Suppressor macrophage treated with lipopolysaccharide for 1 hour (primary cell): ENCODE measurements at regions not wholly inside any gene's neighbourhood (a gene's known extent, or its start where the extent isn't known, plus 50 kb on each side); places are given as distances from the start of the nearest gene placed in this dataset.

Experiments used
- DNase-seq, 3 donors: peaks; one replicate each; pipeline ENCODE4 v3.0.0-alpha.2; 2020 to 2022

DNA sequence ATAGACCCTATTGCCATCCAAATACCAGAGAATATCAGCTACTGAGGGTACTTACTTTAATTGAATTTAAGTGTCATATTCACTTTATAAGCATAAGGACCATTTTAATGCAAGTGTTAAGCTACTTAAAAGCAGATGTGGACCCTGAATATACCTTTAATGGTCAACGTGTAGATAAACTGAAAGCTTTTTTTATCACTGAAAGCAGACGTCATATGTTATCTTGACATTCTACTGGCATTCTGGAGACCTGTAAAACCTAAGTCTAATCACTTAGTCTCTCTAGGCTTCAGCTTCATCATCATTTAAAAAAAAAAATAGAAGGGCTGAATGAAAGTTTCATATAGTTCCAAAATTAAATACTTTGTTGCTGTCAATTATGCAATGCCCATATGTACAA, 116.5 kb downstream of the ELAPOR2 start:
- DNase-seq: no peak

DNA sequence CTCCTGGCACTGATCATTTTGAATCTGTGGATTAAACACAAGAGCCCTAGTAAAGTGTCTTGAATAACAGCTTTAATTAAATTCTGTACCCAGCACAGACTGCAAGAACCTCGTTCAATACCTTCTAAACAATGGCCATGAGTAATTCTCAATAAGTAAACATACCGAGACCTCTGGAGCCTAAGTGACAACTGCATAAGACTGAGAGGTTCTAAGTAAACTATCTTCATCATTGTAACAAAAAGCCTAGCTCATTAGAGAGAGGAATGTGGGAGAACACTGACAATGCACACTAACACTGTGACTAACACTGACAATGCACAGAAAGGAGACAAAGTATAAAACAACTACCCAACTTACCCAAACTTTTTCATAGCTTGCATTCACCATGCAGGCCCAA, 117.4 kb downstream of the ELAPOR2 start:
- DNase-seq: no peak

DNA sequence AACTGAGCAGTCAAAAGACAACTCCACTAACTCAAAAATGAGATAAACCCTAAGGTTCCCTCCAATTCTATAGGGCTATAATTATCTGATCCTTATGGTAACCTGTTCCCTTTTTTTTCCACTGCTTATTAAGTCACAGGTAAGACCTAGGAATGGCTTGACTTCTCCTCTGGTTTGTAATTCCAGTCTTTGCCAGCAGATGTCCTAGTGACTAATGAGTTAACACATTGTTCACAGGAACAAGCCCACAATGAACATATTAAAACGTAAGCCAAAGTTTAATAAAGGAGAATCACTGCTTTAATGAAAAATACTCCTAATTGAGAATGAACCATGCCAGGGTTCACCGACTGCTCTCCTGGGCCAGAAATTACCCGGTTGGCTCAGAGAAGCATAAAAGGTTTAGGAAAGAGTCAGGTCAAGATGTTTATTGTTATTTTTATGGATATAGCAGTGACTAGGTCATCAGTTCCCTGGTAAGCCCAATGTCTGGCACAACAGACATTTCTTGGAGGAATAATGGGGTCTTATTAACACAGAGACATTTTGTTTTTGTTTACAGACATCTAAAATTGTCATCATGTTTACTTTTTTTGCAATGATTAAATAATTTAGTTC, 120.1 kb downstream of the ELAPOR2 start:
- DNase-seq: peak; percentile 73 to 81 (median 76)

DNA sequence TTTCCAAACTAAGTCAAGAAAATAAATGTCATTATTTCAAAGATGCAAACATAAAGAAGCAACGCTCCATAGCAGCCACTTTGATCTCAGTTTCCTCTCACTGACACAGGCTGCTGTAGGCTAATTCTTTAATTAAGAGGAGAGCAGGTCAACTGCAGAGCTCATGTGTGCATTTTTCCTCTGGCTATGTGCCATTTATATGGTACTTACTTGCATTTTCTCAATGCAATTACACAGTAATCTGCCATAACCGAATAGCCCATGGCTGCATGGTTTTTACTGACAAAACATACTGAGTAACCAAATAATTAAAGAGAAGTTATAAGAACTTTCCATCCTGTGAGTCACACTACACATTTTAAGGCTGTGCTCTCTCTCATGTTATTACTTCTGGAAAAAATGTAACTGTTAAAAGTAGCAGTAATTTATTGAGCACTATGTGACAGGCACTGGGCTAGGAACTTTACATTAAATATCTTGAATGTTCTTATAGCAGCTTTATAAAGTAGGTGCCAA, 122.0 kb downstream of the ELAPOR2 start:
- no peak for DNase-seq

GRCh38 chr7:86933295-86933845, 126.1 kb downstream of the ELAPOR2 start:
- no peak for DNase-seq

- DNase-seq: peak in 2 of 3 donors; percentile 12 to 23
Observed at GRCh38 chr7:86932038-86932512, 127.4 kb downstream of the ELAPOR2 start.

DNA sequence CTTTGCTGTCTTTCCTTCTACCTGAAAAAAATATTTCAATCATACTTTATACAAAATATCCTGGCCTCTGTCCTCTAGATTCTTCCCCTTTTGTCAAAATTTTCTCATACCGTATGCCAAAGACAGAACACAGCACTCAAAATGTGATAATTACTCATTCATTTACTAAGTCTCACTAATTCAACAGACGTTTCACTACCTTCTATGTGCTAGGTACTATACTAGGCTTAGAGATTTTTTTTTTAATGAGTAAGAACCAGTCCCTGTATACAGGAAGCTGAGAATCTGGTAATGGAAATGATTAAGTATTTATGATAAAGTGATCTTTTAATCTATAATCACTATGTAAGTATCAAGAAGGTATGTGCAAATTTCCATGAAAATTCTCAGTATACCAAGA, 128.0 kb downstream of the ELAPOR2 start:
- no peak for DNase-seq

GRCh38 chr7:86930554-86931307, 128.7 kb downstream of the ELAPOR2 start:
- no peak for DNase-seq

DNA sequence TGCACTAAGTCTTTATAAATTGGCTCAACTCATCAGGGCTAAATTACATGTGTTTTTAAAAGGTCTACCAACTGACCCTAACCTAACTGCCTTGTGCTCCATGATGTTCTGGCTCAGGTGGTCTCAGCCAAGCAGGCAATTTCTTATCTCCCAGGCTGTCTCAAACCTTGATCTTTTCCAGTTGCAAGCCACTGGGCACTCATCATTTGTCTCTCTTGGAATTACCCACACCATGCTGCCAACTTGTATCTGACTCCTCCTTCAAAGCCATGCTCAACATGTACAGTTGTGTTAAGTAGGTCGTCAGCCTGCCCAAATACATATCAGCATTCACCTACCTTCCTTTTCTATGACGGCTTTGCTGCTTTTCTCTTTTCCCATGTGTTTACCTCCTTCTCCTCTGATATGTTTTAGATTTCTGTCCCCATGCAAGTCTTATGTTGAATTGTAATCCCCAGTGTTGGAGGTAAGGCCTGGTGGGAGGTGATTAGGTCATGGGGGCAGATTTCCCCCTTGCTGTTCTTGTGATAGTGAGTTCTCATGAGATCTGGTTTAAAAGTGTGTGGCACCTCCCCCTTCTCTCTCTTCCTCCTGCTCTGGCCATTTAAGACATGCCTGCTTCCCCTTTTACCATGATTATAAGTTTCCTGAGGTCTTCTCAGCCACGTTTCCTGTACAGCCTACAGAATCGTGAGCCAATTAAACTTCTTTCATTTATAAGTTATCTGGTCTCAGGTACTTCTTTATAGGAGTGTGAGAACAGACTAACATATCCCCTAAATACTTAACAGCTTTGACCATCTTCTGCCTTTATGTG, 130.0 kb downstream of the ELAPOR2 start:
- DNase-seq: peak in 2 of 3 donors; percentile 4 to 11

- no peak for DNase-seq
Observed at GRCh38 chr7:86928308-86928707, 131.1 kb downstream of the ELAPOR2 start.

- peak; percentile 50 to 66 (median 63) for DNase-seq
Observed at GRCh38 chr7:86926732-86927131, 132.7 kb downstream of the ELAPOR2 start.

DNA sequence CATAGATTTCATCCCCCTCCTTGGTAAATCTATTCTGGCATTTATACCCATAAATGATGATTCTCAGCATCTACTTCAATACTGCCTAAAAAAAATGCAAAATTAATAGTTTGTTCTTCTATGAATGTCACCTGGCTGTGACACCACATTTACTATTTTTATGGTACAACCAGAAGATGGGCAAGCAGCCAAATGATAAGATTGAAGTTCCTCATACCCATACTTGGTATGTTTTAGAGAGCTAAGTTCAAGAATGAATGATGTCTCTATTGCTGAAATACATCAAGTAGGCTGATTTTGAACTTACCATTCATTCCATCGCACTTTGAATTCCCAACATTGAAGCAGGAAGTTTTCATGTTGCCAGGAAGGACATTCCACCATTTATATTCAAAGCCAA, 134.2 kb downstream of the ELAPOR2 start:
- DNase-seq: no peak

DNA sequence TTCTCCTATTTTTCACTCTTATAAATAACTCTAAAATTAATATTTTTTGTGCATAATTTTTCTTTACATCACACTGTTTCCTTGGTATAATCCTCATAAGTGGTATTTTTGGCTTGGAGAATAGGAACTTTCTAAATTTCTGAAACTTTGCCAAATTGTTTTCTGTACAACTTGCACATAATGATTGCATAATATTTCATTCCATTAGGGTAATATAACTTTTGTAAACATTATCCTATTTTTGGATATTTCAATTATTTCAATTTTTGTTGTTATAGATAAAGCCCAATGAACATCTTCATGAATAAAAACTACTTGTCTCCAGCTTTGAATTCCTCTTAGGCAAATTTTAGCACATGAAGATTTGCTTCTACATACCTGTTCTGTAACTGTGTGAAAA, 135.9 kb downstream of the ELAPOR2 start:
- DNase-seq: no peak

DNA sequence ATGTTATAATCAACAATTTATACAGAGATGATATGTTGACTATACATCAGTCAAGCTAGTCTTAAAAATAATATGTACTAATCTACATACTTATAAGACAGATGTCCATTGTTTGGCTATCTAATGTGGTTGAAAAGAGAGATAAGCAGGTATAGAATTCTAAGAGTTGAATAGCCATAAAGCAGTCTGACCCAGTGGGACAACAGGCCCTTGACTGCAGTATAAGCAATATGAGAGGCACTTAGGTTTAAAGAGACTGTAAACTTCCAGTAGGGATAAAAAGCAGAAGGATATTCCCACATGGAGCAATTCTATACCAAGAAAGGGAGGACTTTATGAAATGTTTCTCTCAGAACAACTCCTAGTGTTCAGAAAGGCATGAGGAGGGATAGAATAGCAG, 139.3 kb downstream of the ELAPOR2 start:
- no peak for DNase-seq

DNA sequence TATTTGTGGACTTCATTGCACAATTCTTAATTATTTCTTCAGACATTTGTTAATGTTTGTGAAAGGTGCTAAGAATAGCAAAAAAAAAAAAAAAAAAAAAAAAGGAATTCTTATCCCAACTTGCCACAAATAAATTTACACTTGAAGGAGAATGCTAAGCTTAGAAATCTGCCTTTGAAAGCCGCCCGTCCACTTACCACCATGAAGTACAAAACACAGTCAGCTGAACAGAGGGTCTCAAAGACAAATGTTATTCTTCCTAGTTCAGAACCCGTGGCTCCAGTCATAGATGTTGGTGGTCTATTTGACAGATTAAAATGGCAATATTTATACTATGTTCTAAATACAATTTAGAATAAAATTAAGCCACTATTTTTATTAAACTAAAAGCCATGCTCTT, 141.2 kb downstream of the ELAPOR2 start:
- no peak for DNase-seq

DNA sequence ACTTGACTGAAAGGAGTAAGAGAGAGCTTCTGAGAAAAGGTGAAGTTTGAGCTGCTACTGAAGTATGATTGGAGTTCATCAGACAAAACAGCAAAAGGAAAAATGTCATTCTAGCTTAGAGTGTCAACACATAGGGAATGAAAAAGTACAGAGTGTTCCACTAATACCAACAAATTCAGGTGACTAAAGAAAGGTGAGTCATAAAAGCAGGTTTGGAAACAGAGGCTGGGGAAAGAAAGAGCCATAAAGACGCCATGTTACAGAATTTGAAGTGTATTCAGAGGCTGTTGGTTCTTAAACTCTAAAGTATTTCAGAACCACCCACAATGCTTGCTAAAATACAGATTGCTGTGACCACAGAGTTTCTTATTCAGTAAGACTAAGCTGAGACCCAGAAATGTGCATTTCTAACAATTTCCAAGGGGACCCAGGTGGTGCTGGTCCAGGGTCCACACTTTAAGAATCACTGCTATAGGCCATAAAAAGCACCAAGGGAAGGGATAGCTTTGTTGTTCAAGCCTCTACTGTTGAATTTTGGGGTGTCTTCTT, 143.1 kb downstream of the ELAPOR2 start:
- no peak for DNase-seq

DNA sequence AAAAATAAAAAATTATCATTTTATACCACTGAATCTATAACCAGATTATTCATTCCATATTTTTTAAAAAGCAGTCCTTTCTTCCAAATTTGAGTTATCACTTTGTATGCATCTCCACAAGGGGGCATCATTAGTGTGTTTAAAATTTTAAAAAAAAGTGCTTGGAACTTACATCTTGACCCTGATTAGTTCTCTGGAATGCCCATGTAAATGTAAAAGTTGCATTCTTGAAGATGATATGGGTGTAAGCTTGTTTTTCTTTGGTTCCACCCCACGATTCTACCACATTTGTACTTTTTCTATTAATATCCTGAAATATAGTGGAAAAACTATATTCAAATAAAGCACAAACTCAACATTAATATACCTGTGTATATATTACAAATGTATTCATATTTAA, 144.9 kb downstream of the ELAPOR2 start:
- peak in 2 of 3 donors; percentile 29 to 34 for DNase-seq
